ENCODE measurements at regions not wholly inside any gene's neighbourhood (a gene's known extent, or its start where the extent isn't known, plus 50 kb on each side); places are given as distances from the start of the nearest gene placed in this dataset.

GRCh38 chr3:145815707-145816413, 345.1 kb downstream of the PLOD2 start:
- no peak for TF ChIP-seq CTCF (IDR thresholded peaks at IDR 0.05; ENCODE audit: insufficient read depth, low read depth, low read length)
- no peak for TF ChIP-seq EZH2 (IDR thresholded peaks at IDR 0.05; ENCODE audit: insufficient read depth, low read length)

Data from astrocyte (in vitro differentiated cells and primary cell).